HG03280 (cell line): ENCODE measurements at regions not wholly inside any gene's neighbourhood (a gene's known extent, or its start where the extent isn't known, plus 50 kb on each side); places are given as distances from the start of the nearest gene placed in this dataset.
A peak's percentile ranks its signal among the peaks of the same experiment; 100 is the strongest.

Experiments
- ATAC-seq: cut with Tn5 transposase; IDR thresholded peaks from one replicate; pipeline ENCODE4 v1.9.1; 2021; ENCODE audit warnings: mild to moderate bottlenecking, moderate library complexity; ENCODE audit not compliant: unreplicated experiment

DNA sequence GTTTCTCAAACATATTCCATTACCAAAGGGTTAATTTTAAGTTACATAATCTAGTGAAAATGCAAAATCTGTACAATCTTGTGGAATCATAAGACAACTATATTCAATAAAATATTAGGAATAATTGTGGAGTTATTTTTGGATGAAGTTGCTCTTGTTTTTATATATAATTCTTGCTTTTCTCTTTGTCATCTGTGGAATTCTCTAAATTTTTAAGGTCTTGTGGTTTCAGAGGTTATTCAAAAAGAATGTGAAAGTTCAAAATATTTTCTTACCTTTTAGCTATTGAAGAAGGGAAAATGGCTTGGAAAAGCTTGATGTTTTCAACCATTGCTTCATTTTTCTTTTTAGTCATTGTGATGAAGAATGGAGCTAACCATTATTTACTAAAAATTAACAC is 552.1 kb downstream of the TFEC start:
- ATAC-seq = no peak

DNA sequence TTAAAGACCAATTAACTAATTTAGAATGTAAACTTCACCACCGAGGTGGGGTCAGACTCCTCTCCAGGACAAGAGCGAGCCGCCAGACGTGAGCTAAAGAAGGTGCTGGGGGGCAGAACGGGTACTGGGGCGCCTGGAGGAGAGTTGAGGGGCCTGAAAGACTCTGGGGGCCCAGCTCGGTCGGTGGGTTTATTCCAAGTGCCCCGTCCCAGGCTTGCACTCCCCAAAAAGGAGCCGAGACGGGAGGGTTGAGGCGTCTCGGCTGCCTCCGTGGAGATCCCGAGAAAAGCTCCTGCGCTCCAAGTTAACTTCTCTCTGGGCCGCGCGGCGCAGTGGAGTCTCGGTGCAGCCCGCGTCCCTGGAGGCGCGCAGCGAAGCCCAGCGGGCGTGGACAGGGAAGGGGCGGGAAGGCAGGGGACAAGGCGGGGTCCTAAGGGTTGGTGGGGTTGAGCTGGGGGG is 553.3 kb downstream of the TFEC start:
- no peak for ATAC-seq

DNA sequence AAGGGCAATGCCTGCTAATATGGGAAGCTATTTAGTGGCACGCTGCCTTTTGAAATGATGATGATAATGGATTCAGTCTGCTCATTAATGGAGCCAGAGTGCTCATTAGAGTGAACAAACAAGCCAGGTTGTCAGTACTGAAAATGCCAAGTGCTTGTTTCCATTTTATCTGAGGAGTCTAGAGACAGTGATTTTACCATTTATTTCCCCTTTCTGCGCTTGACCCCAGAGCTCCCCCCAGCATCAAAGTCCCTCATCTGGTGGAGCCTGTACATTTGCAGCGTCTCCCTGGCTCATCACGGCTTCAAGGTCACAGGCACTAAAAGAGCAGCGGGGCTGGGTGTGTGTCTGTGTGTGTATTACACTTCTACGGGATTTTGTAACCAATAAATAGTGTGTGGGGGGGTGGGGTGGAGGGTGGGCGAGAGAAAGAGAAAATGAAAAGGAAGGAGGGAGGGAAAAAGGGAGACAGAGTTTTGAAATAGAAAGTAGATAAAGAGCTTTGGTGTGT is 553.8 kb downstream of the TFEC start:
- ATAC-seq = no peak

DNA sequence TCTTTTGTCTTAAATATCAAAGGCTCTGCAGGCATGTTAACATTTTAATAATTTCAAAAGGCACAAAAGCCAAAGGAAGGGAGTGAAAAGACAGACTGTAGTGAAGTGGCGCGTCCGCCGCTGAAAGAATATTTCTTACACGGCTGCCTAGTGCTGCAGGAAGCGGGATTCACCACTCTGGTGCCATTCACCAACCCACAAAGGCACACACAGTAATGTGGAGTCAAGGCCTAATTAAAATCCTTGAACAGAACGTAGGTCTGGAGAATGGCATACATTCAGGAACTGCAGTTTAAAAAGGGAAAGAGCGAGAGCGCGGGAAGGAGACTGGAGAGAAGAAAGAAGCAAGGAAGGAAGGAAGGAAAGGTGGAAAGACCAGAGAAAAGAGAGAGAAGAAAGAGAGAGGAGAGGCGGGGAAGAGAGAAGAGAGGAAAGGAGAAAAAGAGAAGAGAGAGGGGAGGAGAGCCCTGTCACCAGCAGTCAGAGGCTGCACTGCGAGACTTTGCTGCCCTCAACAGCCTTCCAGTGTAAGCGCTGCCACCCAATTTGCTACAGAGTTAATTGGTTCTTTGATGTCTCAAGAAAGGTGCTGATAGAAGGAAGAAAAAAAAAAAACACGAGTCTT is 554.0 kb downstream of the MDFIC start:
- no peak for ATAC-seq

DNA sequence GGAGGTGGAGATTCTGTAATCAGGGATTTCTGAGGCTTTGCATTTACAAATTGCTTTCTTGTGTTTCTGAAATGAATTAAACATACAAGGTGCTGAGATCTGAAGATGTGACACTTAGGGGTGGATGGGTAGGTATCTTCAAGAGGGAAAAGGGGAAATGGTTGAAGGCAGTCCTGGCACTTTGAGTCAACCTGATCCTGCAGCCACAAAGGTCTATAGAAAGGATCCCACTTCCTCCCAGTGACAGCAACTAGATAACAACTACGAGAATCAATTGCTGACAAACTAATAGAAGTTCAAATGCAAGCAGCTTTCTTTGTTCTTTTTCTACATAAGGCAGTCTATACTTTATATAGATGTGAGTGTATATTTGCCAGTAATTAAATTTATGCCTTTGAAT is 553.3 kb downstream of the MDFIC start:
- ATAC-seq = no peak

DNA sequence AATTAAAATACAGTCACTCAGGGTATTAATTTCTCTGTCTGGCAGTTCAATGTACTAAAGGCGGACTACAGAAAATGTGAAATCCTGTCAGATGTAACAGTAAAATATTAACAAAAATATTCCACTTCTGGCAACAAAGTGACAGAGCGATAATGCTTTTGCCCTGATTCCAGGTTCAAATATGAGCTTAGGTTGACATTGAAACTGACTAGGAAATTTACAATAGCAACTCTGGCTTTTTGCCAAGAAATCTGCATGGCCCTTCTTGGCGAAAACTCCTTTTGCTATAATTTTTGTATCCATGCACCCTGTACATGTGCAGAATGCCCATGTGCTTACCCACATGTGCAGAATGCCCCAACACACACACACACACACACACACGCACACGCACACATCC is 552.2 kb downstream of the MDFIC start:
- ATAC-seq = no peak

DNA sequence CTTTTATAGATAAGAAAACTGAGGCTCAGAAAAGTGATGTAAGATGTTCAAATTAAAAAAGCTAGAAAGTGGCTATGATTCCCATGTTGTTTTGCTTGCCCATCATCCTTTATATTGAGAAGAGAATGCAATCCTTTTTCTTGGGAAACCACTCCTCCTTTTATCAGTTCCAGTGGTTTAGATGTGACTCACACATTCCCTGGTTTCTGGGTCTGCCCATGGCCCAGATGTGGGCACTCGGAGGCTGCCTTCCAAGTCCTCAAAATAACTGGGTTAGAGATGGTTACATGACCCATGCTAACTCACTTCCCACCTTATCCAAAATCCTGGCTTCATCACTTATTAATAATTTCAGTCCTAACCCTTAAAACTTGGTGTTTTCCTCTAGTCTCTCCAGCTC is 550.0 kb downstream of the MDFIC start:
- no peak for ATAC-seq

DNA sequence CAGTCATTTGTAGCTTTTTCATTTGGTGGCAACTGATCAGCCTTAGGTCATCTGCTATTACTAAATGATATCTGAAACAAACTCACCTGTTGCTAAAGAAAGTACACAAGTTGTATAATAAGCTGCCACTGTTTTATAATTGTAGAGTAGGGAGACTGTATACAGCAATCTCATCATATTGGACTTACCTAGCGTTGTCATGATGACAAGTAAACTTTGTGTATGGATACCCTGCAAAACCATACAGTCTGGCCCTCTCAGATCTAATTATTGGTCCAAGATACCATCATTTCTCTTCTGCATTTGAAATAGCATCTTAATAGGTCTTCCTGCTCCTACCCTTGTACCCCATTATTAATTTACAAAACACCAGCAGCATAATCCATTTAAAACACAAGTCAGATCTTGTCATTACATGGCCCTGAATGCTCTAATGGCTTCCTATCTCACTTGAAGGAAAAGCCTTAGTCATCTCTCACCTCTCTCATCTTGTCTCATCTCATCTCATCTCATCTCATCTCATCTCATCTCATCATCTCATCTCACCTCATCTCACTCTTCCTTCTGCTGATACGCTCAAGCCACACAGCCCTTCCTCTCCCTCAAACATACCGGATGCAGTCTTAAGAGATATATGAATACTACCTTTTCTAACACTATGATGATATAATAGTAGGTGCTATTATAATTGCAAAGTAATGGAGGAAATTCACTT is 540.6 kb downstream of the MDFIC start:
- no peak for ATAC-seq

DNA sequence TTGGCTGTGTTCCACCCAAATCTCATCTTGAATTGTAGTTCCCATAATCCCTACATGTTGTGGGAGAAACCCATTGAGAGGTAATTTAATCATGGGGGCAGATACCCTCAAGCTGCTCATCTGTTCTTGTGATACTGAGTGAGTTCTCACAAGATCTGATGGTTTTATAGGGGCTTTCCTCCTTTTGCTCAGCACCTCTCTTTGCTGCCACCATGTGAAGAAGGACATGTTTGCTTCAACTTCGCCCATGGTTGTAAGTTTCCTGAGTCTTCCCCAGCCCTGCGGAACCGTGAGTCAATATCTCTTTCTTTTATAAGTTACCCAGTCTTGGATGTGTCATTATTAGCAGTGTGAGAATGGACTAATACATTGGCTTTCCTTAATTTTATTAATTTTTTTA is 527.8 kb downstream of the MDFIC start:
- no peak for ATAC-seq

DNA sequence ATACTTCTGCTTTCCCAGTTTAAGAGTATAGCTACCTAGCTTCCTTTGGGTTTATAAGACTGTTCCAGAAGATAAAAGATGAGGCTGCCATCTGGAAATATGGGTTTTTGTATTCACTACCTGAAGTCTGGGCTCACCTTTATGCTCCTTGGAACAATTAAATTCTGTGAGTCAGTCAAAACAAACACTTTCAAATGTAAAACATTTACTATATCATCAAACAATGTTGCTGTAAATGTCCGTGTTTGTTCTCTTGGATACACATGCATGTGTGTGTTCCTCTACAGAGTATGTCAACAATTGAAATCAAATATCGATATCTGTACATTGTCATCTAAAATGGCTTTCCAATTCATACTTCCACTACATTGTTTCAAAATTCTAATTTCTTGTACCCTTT is 525.6 kb downstream of the MDFIC start:
- no peak for ATAC-seq

DNA sequence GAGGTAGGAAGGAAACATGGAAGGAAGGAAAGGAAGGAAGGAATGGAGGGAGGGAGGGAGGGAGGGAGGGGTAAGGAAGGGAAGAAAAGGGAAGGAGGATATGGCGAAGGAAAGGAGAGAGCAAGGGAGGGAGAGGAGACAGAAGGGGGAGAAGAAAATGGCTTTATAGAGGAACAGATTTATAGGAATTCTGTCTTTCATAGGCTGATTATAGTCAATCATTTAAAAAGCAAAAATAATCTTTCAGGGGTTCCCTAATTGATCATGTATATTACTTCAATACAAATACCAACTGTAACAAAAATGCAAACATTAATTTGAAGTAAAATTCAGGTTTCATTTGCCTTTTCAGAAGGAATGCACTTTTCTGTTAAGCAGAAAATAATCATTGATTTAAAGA is 519.1 kb downstream of the MDFIC start:
- no peak for ATAC-seq

DNA sequence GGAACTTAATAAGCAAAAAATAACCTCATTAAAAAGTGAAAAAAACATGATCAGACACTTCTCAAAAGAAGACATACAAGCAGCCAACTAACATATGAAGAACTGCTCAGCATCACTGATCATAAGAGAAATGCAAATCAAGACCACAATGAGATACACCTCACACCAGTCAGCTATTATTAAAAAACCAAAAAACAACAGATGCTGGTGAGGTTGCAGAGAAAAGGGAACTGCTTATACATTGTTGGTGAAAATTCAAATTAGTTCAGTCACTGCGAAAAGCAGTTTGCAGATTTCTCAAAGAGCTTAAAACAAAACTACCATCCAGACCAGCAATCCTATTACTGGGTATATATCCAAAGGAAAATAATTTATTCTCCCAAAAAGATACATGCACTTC is 513.3 kb downstream of the MDFIC start:
- peak; percentile 77 for ATAC-seq

DNA sequence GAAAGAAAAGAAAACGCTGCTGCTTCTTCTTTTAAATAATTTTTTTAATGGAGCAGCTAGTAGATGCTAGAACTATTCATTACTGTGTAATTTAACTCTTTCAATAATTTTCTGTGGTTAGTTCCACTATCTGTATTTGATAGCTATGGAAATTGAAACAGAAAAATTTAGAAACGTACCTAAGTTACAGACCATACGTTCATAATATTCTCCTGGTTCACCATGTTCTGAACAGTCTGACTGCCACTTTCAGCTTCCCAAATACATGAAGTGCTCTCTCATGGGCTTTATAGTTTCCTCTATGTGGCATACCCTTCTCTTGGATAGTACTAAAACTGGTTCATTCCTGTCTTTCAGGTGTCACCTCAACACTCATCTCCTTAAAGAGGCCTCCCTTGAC is 508.0 kb downstream of the MDFIC start:
- no peak for ATAC-seq

DNA sequence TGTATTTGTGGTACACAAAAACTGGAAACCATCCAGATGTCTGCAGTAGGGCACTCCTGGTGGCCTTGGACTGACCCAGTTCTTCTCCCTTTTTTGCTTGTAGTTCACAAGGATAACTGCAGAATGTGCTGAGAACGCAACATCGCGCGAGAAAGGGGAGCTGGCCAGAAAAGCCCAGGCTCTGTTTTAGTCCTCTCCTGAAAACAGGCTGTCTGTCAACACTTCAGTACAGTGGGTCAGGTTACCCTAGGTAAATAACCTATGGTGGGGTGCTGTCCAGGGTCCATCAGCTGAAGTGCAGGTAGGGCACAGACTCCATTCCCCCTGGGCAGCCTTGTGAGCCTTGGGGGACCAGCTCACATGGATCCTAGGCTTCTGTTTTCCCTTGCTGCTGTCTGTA is 495.8 kb downstream of the MDFIC start:
- no peak for ATAC-seq

DNA sequence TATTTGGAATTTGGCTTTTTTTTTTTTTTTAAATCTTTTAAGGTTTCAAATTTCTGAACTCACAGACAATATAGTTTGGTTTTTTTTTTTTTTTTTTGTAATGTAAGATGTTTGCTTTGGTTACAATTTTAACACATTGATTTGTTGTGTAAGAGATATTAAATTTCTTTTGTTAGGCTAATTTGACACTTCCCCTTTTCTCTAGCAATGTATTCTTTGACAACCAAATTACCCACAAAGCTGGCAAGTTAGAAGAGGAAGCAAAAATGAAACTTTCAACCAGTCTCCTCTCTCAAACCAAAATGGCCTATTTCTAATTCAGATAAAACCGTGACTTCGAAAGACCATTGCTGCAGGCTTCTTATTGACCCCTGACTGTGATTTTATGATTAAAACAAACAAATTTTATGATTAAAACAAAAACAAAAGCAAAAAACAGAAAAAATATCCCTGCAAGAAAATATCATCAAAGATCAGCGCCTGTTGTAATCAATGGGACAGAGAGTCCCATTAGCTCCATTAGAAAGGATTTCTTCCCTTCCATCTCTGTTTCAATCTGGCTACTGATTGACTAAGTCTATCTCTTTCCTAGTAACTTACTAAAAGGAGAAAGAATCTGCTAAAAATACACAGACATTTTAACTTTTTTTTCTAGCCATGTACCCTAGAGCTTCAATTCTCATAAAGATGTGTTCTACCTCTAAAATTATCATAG is 489.2 kb downstream of the MDFIC start:
- peak; percentile 80 for ATAC-seq

DNA sequence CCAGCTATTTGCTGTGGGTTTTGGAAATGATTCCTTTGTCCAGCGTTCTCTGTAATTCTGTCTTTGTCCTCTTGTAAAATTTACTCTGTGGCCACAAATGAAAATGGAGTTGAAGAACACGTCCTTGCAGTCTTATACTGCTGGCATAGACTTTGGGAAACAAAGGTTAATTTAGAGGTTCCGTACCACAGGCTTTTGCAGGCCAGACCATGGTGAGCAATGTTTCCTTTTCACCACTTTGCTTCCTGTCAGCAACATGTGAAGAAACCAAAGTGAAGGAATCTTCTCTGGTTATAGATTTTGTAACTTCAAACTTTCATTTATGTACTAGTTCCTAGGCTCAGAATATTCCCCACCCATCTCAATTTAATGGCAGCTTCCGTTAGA is 488.5 kb downstream of the MDFIC start:
- no peak for ATAC-seq

DNA sequence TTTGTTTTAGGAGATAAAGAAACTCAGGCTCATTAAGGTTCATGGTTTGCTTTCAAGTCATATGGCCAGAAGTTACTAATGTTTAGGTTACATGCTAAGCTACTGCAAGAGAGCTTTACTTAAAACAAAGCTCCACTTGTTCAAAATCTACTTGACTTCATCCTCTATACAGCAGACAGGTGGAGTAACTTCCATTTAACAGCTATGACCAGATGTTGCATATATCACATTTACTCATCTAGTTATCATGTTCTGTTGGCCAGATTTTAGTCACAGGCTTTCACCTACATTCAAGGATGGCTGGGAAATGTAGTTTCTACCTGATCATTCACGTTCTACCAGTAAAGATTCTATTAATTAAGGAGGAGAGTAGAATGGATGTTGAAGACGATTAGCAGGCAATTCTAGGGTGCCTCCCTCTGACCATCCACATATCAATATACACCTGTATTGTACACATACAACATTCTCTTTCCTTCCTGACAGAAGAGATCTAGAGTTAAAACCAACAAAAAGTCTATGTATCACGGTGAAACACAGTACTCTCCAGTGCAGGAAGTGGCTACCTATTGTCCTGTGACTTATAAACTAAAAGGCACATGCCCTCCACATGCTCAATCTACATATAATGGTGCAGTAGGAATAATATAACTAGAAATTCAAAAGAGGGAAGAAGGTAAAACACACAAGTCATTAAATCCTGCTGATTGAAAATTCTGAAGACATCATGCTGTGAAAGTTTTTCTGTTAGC is 488.0 kb downstream of the MDFIC start:
- no peak for ATAC-seq

DNA sequence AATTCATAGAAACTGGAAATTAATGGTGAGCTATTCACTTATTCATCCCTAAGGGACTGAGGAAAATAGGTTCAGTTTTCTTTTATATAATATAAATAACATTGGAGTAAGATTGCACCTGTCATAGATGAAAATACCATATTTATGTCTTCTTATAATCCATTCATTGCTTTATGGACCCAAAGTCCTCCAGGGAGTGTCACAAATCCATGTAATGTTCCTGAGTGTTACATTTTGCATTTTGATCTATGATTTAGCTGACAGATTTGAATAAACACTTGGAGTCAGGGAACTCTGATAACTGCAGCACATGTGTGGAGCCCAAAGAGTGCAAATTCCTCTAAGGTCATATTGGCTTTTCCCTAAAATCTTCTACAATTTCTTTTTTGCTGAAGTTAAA is 484.3 kb downstream of the MDFIC start:
- ATAC-seq = no peak

DNA sequence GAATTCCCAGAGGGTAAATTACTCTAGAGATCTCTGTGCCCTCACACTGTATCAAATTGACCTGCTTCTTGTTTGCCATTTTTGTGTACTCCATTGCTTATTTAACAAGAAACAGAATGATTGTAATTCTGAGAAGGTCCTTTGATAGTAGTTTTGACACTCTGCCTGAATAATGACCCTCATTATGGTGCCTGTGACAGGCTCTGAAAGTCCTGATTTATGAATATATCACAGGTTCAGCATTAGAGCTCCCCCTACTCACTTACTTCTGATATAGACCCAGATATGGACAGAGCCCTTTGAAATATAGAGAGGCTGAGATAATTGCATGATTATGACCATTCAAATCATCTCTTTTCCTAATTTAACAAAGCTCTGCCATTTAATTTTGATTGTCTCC is 465.2 kb downstream of the MDFIC start:
- no peak for ATAC-seq

DNA sequence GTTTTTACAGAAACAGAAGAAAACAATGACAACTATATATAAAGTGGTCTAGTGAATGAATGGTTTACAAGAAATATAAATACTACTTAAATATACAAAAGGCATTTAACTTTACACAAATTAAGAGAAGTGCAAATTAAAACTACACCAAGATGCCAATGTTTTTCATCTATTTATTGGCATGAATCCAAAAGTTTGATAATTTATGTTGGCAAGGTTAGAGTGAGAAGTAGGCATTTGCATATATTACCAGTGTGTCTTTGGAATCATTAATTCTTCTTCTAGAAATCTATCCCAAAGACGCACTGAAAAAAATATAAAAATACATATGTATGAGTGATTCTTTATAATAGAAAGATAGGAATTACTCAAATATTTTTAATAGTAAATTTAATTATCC is 457.4 kb downstream of the MDFIC start:
- ATAC-seq = no peak

DNA sequence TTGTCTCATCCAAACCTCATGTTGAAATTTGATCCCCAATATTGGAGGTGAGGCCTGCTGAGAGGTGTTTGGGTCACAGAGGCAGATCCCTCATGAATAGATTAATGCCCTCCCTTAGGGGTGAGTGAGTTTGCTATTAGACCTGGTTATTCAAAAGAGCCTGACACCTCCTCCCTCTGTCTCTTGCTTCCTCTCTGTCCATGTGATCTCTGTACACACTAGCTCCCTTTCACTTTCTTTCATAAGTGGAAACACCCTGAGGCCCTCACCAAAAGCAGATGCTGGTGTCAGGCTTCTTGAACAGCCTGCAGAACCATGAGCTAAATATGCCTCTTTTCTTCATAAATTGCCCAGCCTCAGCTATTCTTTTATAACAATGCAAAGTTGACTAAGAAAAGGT is 447.1 kb downstream of the MDFIC start:
- no peak for ATAC-seq
